ENCODE measurements at regions not wholly inside any gene's neighbourhood (a gene's known extent, or its start where the extent isn't known, plus 50 kb on each side); places are given as distances from the start of the nearest gene placed in this dataset.
"Not testable (repeated sequence)": the region's sequence is repeated elsewhere in the genome, so short reads cannot be mapped to it uniquely, and the experiment has no call there.

DNA sequence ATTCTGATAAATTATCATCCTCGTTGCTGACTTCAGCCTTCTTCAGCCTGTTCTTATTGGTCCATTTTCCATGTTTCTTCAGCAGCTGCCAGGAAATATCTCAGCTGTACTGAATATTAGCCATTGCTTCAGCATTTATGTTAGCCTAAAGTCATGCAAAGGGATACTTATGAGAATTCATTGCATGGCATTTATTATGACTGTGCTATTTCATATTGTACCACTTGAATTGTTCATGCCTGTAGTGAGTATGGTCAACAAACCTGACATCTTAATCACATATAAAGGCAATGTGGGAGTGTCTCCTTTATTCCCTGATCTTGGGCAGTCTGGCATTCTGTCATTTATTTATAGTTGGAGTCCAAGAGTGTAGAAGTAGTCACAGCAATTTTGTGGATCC, 193.4 kb upstream of the SLC35B3 start:
- peaks cover 5% of the 10 kb centered on the region for H3K4me1 ChIP-seq (ENCODE audit: insufficient read depth, low read length)
- H3K4me3 ChIP-seq (ENCODE audit: low read depth in 1 of 2, low read length in 2 of 2), result no peak overlapping the region

DNA sequence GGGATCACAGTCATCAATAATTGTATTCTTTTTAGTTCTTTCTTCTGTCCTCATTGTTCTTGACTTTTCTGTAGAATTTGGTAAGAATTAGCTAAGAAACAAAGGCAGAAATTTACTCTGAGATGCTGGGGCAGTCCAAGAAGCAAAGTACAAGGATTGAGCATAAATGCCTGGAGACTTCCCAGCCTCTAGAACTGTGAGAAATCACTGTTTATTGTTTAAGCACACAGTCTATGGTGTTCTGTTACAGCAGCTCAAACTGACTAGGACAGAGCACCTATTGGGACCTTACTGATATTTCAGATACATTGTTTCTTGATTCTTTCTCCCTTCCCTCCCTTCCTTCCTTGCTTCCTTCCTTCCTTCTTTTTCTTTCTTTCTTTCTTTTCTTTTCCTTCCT, 192.7 kb upstream of the SLC35B3 start:
- H3K4me1 ChIP-seq (ENCODE audit: insufficient read depth, low read length), result peaks cover 5% of the 10 kb centered on the region

More for the DNA sequence above, 193.4 kb upstream of the SLC35B3 start:
- H3K27me3 ChIP-seq (ENCODE audit: control insufficient read depth in 1 of 2, insufficient read depth in 2 of 2, low read length in 2 of 2), result no peaks in the 10 kb centered on the region
- H3K9ac ChIP-seq (ENCODE audit: low read length), result no peak overlapping the region
- H3K9me3 ChIP-seq (ENCODE audit: low read length), result no peaks in the 10 kb centered on the region
- no peaks in the 10 kb centered on the region for H3K36me3 ChIP-seq (ENCODE audit: insufficient read depth, low read length)
- H3K27ac ChIP-seq (ENCODE audit: low read depth, low read length), result no peak overlapping the region

DNA sequence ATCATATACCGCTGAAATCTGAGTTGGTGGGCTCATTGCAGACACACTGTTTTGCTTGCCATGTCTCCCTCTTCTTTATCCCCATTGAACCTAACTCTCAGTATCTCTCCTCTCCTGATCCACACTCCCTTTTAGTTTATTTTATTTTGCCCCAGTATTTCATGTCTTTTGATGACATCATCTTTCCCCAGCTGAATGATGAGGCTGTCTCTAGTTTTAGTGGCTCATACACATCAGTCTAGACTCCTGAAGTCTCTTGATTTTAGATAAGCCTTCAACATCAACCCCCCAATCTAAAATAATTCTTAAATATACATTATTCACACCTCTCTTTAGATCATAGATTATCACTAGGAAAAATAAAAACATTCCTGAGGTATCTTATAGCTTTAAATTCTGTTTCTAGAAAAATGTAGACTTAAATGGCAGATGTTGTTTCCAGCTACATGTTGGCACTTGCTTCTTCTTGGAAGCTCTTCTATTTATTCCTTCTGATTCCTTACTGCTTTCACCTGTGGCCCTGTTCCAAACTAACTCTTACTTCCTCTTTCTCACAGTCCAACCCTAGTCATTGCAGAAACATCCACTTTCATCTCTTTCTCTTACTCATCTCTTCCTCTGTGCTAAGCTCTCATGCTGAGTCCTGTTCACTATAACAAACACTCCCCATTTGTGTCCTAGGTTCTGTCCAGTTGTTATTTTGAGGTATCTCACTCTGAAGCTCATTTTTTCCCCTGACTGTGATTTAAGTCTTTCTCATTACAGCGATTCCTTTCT, 191.9 kb upstream of the SLC35B3 start:
- Histone ChIP-seq H3K27ac (ENCODE audit: low read depth, low read length) (no peak overlapping the region), H3K9me3 (ENCODE audit: low read length) (no peaks in the 10 kb centered on the region)

More for the DNA sequence above, 192.7 kb upstream of the SLC35B3 start:
- Histone ChIP-seq H3K9ac (ENCODE audit: low read length) (no peak overlapping the region), H3K36me3 (ENCODE audit: insufficient read depth, low read length) (no peaks in the 10 kb centered on the region), H3K27me3 (ENCODE audit: control insufficient read depth in 1 of 2, insufficient read depth in 2 of 2, low read length in 2 of 2) (no peaks in the 10 kb centered on the region), H3K27ac (ENCODE audit: low read depth, low read length) (no peak overlapping the region), H3K4me3 (ENCODE audit: low read depth in 1 of 2, low read length in 2 of 2) (no peak overlapping the region), H3K9me3 (ENCODE audit: low read length) (no peaks in the 10 kb centered on the region)

DNA sequence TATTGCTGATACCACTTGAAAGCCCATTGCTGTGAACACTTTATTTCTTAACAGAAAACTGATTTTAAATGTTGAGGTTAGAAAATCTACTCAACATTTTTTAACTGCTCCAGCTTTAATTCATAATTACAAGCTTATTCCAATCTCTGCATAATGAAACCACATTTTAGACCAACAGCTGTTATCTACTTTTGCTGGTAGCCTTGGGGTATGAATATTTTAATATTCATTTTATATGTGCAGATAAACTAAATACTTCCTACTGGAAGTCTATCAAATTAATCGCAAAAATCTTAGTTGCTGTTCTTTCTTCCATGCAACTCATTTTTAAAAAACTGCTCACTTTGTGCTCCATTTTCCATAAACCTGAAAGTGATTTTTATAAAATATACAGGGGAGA, 189.3 kb upstream of the SLC35B3 start:
- Histone ChIP-seq H3K36me3 (ENCODE audit: insufficient read depth, low read length) (no peaks in the 10 kb centered on the region), H3K4me3 (ENCODE audit: low read depth in 1 of 2, low read length in 2 of 2) (no peak overlapping the region), H3K9ac (ENCODE audit: low read length) (no peak overlapping the region), H3K9me3 (ENCODE audit: low read length) (no peaks in the 10 kb centered on the region), H3K27ac (ENCODE audit: low read depth, low read length) (no peak overlapping the region), H3K27me3 (ENCODE audit: control insufficient read depth in 1 of 2, insufficient read depth in 2 of 2, low read length in 2 of 2) (no peaks in the 10 kb centered on the region), H3K4me1 (ENCODE audit: insufficient read depth, low read length) (peaks cover 5% of the 10 kb centered on the region)

More for the DNA sequence above, 191.9 kb upstream of the SLC35B3 start:
- peaks cover 5% of the 10 kb centered on the region for H3K4me1 ChIP-seq (ENCODE audit: insufficient read depth, low read length)
- no peak overlapping the region for H3K9ac ChIP-seq (ENCODE audit: low read length)
- H3K27me3 ChIP-seq (ENCODE audit: control insufficient read depth in 1 of 2, insufficient read depth in 2 of 2, low read length in 2 of 2), result no peaks in the 10 kb centered on the region
- H3K4me3 ChIP-seq (ENCODE audit: low read depth in 1 of 2, low read length in 2 of 2), result no peak overlapping the region
- H3K36me3 ChIP-seq (ENCODE audit: insufficient read depth, low read length), result no peaks in the 10 kb centered on the region

DNA sequence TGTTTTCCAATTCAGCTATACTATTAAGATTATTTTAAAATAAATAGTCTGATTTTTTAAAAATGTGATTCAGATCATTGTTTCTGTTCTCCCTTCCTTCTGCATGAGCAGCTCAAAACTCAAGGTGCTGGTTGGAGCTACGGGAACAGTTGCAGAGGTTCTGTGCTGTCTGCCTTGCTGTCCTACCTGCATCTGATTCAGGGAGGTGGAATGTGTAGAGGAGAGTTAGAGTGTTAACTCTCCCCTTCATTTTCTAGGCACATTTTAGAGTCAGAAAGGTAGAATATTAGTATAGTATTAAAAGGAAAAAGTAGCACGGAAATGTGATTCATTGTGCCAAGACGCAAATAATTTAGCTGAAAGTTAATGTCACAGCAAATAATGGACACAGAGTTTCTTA, 188.1 kb upstream of the SLC35B3 start:
- H3K4me1 ChIP-seq (ENCODE audit: insufficient read depth, low read length), result peaks cover 5% of the 10 kb centered on the region
- no peaks in the 10 kb centered on the region for H3K27me3 ChIP-seq (ENCODE audit: control insufficient read depth in 1 of 2, insufficient read depth in 2 of 2, low read length in 2 of 2)
- no peak overlapping the region for H3K4me3 ChIP-seq (ENCODE audit: low read depth in 1 of 2, low read length in 2 of 2)
- H3K9ac ChIP-seq (ENCODE audit: low read length), result no peak overlapping the region
- H3K27ac ChIP-seq (ENCODE audit: low read depth, low read length), result no peak overlapping the region
- no peaks in the 10 kb centered on the region for H3K9me3 ChIP-seq (ENCODE audit: low read length)
- H3K36me3 ChIP-seq (ENCODE audit: insufficient read depth, low read length), result no peaks in the 10 kb centered on the region

DNA sequence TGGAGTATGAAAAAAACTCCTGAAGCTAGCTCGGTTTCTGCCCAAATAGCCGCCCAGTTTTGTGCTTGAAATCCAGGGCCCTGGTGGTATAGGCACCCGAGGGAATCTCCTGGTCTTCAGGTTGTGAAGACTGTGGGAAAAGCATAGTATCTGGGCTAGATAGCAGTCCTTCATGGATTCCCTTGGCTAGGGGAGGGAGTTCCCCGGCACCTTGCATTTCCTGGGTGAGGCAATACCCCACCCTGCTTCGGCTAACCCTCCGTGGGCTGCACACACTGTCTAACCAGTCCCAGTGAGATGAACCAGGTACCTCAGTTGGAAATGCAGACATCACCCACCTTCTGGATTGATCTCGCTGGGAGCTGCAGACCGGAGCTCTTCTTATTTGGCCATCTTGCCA, 184.5 kb upstream of the SLC35B3 start:
- Histone ChIP-seq H3K4me1 (ENCODE audit: insufficient read depth, low read length) (no peaks in the 10 kb centered on the region), H3K27me3 (ENCODE audit: control insufficient read depth in 1 of 2, insufficient read depth in 2 of 2, low read length in 2 of 2) (no peaks in the 10 kb centered on the region), H3K9ac (ENCODE audit: low read length) (no peak overlapping the region), H3K4me3 (ENCODE audit: low read depth in 1 of 2, low read length in 2 of 2) (no peak overlapping the region), H3K36me3 (ENCODE audit: insufficient read depth, low read length) (no peaks in the 10 kb centered on the region), H3K27ac (ENCODE audit: low read depth, low read length) (no peak overlapping the region), H3K9me3 (ENCODE audit: low read length) (no peaks in the 10 kb centered on the region)

DNA sequence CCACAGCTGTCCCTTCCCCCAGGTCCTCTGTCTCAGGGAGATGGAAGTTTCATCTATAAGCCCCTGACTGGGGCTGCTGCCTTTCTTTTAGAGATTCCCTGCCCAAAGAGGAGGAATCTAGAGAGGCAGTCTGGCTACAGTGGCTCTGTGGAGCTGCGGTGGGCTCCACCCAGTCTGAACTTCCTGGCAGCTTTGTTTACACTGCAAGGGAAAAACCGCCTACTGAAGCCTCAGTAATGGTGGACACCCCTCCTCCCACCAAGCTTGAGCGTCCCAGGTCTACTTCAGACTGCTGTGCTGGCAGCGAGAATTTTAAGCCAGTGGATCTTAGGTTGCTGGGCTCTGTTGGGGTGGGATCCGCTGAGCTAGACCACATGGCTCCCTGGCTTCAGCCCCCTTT, 184.1 kb upstream of the SLC35B3 start:
- H3K4me3 ChIP-seq (ENCODE audit: low read depth in 1 of 2, low read length in 2 of 2); H3K9ac ChIP-seq (ENCODE audit: low read length); H3K36me3 ChIP-seq (ENCODE audit: insufficient read depth, low read length): not testable (repeated sequence)

DNA sequence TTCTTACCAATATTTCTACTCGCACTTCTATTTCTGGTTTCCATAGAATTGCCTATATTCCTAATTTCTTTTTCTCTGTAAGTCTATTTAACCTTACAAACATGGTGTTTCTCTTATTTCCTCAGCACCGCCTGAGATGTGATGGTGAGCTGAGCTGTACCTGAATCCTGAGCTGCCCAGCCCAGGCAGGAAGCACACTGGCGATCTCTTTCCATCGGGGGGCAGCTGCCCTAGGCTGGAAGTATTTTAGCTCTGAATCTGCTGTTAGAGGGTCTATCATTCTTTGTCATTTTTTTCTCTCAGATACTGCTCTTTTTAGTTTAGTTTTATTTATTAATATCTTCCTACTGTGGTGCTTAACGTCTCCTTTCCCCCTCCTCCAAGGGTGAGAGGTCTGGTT, 173.4 kb upstream of the SLC35B3 start:
- Histone ChIP-seq H3K27ac (ENCODE audit: low read depth, low read length) (no peak overlapping the region), H3K4me3 (ENCODE audit: low read depth in 1 of 2, low read length in 2 of 2) (no peak overlapping the region), H3K9me3 (ENCODE audit: low read length) (no peaks in the 10 kb centered on the region), H3K27me3 (ENCODE audit: control insufficient read depth in 1 of 2, insufficient read depth in 2 of 2, low read length in 2 of 2) (no peaks in the 10 kb centered on the region), H3K36me3 (ENCODE audit: insufficient read depth, low read length) (no peaks in the 10 kb centered on the region), H3K4me1 (ENCODE audit: insufficient read depth, low read length) (no peaks in the 10 kb centered on the region), H3K9ac (ENCODE audit: low read length) (no peak overlapping the region)

More for the DNA sequence above, 184.1 kb upstream of the SLC35B3 start:
- H3K4me1 ChIP-seq (ENCODE audit: insufficient read depth, low read length); H3K27me3 ChIP-seq (ENCODE audit: control insufficient read depth in 1 of 2, insufficient read depth in 2 of 2, low read length in 2 of 2); H3K27ac ChIP-seq (ENCODE audit: low read depth, low read length); H3K9me3 ChIP-seq (ENCODE audit: low read length): not testable (repeated sequence)

DNA sequence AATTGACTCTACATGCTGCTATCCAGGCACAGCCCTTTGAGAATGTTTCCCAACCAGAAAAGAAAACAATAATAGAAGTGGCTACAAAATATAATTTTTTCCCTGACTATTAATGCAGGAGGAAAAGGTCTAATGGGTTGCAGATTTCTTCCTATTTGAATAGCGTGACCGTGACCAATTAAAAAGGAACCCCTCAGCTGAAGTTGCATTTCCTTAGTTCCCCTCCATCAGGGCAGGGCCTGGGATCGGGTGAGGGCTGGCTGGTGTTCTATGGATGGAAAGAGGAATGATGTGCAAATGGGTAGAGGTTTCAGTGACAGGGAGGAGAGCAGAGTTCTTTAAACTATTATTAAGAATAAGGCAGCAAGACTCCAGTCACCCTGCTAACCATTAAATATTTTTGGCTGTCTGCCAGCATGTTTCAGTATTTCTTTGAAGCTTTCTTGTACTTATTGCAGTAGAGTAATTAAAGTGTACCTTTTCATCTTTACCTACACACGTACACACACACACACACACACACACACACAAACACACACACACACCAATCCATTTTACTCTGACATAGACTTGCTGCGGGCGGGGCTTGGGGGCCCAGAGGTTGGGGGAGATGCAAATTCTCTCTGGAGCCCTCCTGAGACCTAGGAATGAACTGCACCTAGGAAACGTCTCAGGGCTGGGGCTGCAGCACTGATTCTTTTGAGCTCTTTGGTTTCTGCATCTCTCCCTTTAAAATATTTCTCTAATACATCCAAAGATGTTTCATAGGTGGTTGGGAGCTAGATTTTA, 154.8 kb upstream of the SLC35B3 start:
- no peaks in the 10 kb centered on the region for H3K9me3 ChIP-seq (ENCODE audit: low read length)

DNA sequence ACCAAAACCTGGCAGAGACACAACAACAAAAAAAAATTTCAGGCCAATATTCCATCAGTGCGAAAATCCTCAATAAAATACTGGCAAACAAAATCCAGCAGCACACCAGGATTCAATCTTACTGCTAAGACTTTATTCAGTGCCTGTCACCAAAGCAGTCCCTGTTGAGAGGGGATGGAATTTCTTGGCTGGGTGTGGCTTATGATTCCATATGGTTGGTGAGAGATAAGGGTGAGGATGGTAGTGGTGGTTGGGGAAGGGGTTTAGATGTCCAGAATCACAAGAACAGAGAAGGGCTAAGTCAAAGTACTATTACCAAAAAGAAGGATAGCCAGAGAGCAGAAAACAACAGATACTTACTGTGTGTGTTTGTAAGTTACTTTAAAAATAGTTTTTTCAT, 152.8 kb upstream of the SLC35B3 start:
- no peak overlapping the region for H3K9ac ChIP-seq (ENCODE audit: low read length)
- H3K4me1 ChIP-seq (ENCODE audit: insufficient read depth, low read length), result no peaks in the 10 kb centered on the region
- H3K27me3 ChIP-seq (ENCODE audit: control insufficient read depth in 1 of 2, insufficient read depth in 2 of 2, low read length in 2 of 2), result no peaks in the 10 kb centered on the region
- no peak overlapping the region for H3K27ac ChIP-seq (ENCODE audit: low read depth, low read length)
- no peak overlapping the region for H3K4me3 ChIP-seq (ENCODE audit: low read depth in 1 of 2, low read length in 2 of 2)
- H3K36me3 ChIP-seq (ENCODE audit: insufficient read depth, low read length), result no peaks in the 10 kb centered on the region
- H3K9me3 ChIP-seq (ENCODE audit: low read length), result no peaks in the 10 kb centered on the region

More for the DNA sequence above, 154.8 kb upstream of the SLC35B3 start:
- Histone ChIP-seq H3K4me3 (ENCODE audit: low read depth in 1 of 2, low read length in 2 of 2) (no peak overlapping the region), H3K27ac (ENCODE audit: low read depth, low read length) (no peak overlapping the region), H3K9ac (ENCODE audit: low read length) (no peak overlapping the region), H3K27me3 (ENCODE audit: control insufficient read depth in 1 of 2, insufficient read depth in 2 of 2, low read length in 2 of 2) (no peaks in the 10 kb centered on the region), H3K36me3 (ENCODE audit: insufficient read depth, low read length) (no peaks in the 10 kb centered on the region), H3K4me1 (ENCODE audit: insufficient read depth, low read length) (no peaks in the 10 kb centered on the region)

DNA sequence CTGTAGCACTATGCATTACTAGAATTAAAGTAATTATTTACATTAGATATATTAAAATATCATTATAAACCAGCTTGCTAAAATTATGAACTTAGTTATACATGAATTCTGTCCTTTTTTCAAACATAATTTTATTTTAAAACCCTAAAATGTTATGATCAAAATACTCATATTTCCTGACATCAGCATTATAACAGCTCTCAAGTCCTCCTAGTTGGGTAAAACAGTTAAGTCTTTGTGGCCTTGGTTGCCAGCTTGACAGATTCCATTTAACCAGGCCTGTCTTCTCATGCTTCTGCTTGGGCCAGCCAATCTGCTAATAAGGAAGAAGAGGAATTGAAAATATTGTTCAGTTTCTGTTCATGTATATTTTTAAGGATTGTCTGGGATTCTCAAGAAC, 147.9 kb upstream of the SLC35B3 start:
- Histone ChIP-seq H3K36me3 (ENCODE audit: insufficient read depth, low read length) (no peaks in the 10 kb centered on the region), H3K9ac (ENCODE audit: low read length) (no peak overlapping the region), H3K4me1 (ENCODE audit: insufficient read depth, low read length) (no peaks in the 10 kb centered on the region), H3K27ac (ENCODE audit: low read depth, low read length) (no peak overlapping the region), H3K4me3 (ENCODE audit: low read depth in 1 of 2, low read length in 2 of 2) (no peak overlapping the region), H3K9me3 (ENCODE audit: low read length) (no peaks in the 10 kb centered on the region), H3K27me3 (ENCODE audit: control insufficient read depth in 1 of 2, insufficient read depth in 2 of 2, low read length in 2 of 2) (no peaks in the 10 kb centered on the region)
